HK-2 (cell line): ENCODE measurements at regions not wholly inside any gene's neighbourhood (a gene's known extent, or its start where the extent isn't known, plus 50 kb on each side); places are given as distances from the start of the nearest gene placed in this dataset.

Source experiments
- DNase-seq: peaks from one replicate; pipeline ENCODE4 v3.0.0-alpha.2; 2018; ENCODE audit not compliant: unreplicated experiment

GRCh38 chr13:99123101-99124045 lies 77.3 kb upstream of the UBAC2 start:
- DNase-seq = no peak

GRCh38 chr13:99124046-99124400 lies 76.6 kb upstream of the UBAC2 start:
- DNase-seq = no peak

GRCh38 chr13:99124794-99125316 lies 75.8 kb upstream of the UBAC2 start:
- no peak for DNase-seq

- DNase-seq = no peak
Observed at GRCh38 chr13:99125326-99125915, 75.2 kb upstream of the UBAC2 start.

GRCh38 chr13:99126821-99127220 lies 73.8 kb upstream of the UBAC2 start:
- DNase-seq = no peak

- DNase-seq = no peak
Observed at GRCh38 chr13:99129050-99129449, 71.6 kb upstream of the UBAC2 start.

- DNase-seq = no peak
Observed at GRCh38 chr13:99129951-99130350, 70.7 kb upstream of the UBAC2 start.

GRCh38 chr13:99131410-99131809 lies 69.2 kb upstream of the UBAC2 start:
- no peak for DNase-seq

GRCh38 chr13:99132295-99132835 lies 68.3 kb upstream of the UBAC2 start:
- DNase-seq = no peak

- no peak for DNase-seq
Observed at GRCh38 chr13:99133230-99133629, 67.4 kb upstream of the UBAC2 start.

GRCh38 chr13:99133848-99134247 lies 66.8 kb upstream of the UBAC2 start:
- no peak for DNase-seq

- DNase-seq = no peak
Observed at GRCh38 chr13:99135591-99135990, 65.1 kb upstream of the UBAC2 start.

GRCh38 chr13:99136427-99136954 lies 64.2 kb upstream of the UBAC2 start:
- DNase-seq = no peak

GRCh38 chr13:99140831-99141230 lies 59.8 kb upstream of the UBAC2 start:
- DNase-seq = no peak

- no peak for DNase-seq
Observed at GRCh38 chr13:99143904-99144303, 56.8 kb upstream of the UBAC2 start.

- no peak for DNase-seq
Observed at GRCh38 chr13:99144306-99144705, 56.3 kb upstream of the UBAC2 start.

- DNase-seq = no peak
Observed at GRCh38 chr13:99145461-99145860, 55.2 kb upstream of the UBAC2 start.

- no peak for DNase-seq
Observed at GRCh38 chr13:99150575-99151361, 49.9 kb upstream of the UBAC2 start.
